ENCODE measurements at regions not wholly inside any gene's neighbourhood (a gene's known extent, or its start where the extent isn't known, plus 50 kb on each side); places are given as distances from the start of the nearest gene placed in this dataset.

DNA sequence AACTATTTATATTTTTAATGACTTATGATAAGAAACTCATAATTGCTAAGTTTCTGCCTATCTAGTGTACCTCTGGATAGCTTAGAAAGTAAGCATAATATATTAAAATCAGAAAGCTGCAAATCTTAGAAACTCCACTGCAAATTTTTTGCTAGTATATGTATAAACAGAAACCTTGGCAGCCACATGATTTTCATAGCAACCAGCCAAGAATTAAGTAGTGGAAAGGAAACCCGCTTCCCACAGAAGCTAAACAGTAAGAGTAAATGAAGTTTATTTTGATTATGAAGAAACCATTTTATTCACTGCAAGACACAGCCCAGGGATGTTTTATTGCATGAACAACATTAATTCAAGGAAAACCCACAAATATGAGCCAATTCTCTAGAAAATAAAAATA is 872.5 kb upstream of the ADGRL3 start:
- H3K27ac ChIP-seq (ENCODE audit: low read depth), result no peak overlapping the region
- no peak overlapping the region for H3K4me2 ChIP-seq
- Mint-ChIP-seq H3K4me3 (no peak overlapping the region), H3K27ac (no peak overlapping the region), H3K27me3 (ENCODE audit: insufficient read depth, low read depth, poor library complexity) (no peaks in the 10 kb centered on the region), H3K36me3 (ENCODE audit: low read depth) (no peaks in the 10 kb centered on the region), H3K9me3 (no peaks in the 10 kb centered on the region), H3K4me1 (no peaks in the 10 kb centered on the region)
- ATAC-seq (no peak), DNase-seq (ENCODE audit: low spot score) (no peak)
- no peaks in the 10 kb centered on the region for H4K20me1 ChIP-seq (replicated peaks; ENCODE audit: insufficient read depth)
- H3K4me3 ChIP-seq, result no peak overlapping the region
- no peak for TF ChIP-seq POLR2AphosphoS5 (IDR thresholded peaks at IDR 0.05; ENCODE audit: low read depth)
- TF ChIP-seq ZNF331 (CRISPR knock-in tag; IDR thresholded peaks at IDR 0.05; ENCODE audit: low read depth), result no peak
- TF ChIP-seq, protein P1, sequence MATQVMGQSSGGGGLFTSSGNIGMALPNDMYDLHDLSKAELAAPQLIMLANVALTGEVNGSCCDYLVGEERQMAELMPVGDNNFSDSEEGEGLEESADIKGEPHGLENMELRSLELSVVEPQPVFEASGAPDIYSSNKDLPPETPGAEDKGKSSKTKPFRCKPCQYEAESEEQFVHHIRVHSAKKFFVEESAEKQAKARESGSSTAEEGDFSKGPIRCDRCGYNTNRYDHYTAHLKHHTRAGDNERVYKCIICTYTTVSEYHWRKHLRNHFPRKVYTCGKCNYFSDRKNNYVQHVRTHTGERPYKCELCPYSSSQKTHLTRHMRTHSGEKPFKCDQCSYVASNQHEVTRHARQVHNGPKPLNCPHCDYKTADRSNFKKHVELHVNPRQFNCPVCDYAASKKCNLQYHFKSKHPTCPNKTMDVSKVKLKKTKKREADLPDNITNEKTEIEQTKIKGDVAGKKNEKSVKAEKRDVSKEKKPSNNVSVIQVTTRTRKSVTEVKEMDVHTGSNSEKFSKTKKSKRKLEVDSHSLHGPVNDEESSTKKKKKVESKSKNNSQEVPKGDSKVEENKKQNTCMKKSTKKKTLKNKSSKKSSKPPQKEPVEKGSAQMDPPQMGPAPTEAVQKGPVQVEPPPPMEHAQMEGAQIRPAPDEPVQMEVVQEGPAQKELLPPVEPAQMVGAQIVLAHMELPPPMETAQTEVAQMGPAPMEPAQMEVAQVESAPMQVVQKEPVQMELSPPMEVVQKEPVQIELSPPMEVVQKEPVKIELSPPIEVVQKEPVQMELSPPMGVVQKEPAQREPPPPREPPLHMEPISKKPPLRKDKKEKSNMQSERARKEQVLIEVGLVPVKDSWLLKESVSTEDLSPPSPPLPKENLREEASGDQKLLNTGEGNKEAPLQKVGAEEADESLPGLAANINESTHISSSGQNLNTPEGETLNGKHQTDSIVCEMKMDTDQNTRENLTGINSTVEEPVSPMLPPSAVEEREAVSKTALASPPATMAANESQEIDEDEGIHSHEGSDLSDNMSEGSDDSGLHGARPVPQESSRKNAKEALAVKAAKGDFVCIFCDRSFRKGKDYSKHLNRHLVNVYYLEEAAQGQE (IDR thresholded peaks at IDR 0.05; ENCODE audit: unreplicated experiment), result no peak
- no peak for TF ChIP-seq CREB1 (CRISPR knock-in tag; IDR thresholded peaks at IDR 0.05; ENCODE audit: low read depth)
- TF ChIP-seq, protein P2, sequence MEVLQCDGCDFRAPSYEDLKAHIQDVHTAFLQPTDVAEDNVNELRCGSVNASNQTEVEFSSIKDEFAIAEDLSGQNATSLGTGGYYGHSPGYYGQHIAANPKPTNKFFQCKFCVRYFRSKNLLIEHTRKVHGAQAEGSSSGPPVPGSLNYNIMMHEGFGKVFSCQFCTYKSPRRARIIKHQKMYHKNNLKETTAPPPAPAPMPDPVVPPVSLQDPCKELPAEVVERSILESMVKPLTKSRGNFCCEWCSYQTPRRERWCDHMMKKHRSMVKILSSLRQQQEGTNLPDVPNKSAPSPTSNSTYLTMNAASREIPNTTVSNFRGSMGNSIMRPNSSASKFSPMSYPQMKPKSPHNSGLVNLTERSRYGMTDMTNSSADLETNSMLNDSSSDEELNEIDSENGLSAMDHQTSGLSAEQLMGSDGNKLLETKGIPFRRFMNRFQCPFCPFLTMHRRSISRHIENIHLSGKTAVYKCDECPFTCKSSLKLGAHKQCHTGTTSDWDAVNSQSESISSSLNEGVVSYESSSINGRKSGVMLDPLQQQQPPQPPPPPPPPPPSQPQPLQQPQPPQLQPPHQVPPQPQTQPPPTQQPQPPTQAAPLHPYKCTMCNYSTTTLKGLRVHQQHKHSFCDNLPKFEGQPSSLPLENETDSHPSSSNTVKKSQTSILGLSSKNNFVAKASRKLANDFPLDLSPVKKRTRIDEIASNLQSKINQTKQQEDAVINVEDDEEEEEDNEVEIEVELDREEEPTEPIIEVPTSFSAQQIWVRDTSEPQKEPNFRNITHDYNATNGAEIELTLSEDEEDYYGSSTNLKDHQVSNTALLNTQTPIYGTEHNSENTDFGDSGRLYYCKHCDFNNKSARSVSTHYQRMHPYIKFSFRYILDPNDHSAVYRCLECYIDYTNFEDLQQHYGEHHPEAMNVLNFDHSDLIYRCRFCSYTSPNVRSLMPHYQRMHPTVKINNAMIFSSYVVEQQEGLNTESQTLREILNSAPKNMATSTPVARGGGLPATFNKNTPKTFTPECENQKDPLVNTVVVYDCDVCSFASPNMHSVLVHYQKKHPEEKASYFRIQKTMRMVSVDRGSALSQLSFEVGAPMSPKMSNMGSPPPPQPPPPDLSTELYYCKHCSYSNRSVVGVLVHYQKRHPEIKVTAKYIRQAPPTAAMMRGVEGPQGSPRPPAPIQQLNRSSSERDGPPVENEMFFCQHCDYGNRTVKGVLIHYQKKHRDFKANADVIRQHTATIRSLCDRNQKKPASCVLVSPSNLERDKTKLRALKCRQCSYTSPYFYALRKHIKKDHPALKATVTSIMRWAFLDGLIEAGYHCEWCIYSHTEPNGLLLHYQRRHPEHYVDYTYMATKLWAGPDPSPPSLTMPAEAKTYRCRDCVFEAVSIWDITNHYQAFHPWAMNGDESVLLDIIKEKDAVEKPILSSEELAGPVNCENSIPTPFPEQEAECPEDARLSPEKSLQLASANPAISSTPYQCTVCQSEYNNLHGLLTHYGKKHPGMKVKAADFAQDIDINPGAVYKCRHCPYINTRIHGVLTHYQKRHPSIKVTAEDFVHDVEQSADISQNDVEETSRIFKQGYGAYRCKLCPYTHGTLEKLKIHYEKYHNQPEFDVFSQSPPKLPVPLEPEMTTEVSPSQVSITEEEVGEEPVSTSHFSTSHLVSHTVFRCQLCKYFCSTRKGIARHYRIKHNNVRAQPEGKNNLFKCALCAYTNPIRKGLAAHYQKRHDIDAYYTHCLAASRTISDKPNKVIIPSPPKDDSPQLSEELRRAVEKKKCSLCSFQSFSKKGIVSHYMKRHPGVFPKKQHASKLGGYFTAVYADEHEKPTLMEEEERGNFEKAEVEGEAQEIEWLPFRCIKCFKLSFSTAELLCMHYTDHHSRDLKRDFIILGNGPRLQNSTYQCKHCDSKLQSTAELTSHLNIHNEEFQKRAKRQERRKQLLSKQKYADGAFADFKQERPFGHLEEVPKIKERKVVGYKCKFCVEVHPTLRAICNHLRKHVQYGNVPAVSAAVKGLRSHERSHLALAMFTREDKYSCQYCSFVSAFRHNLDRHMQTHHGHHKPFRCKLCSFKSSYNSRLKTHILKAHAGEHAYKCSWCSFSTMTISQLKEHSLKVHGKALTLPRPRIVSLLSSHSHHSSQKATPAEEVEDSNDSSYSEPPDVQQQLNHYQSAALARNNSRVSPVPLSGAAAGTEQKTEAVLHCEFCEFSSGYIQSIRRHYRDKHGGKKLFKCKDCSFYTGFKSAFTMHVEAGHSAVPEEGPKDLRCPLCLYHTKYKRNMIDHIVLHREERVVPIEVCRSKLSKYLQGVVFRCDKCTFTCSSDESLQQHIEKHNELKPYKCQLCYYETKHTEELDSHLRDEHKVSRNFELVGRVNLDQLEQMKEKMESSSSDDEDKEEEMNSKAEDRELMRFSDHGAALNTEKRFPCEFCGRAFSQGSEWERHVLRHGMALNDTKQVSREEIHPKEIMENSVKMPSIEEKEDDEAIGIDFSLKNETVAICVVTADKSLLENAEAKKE (CRISPR knock-in tag; IDR thresholded peaks at IDR 0.05), result no peak
- TF ChIP-seq STAT1 (IDR thresholded peaks at IDR 0.05; ENCODE audit: unreplicated experiment), result no peak
- TF ChIP-seq EZH2phosphoT487 (IDR thresholded peaks at IDR 0.05; ENCODE audit: unreplicated experiment), result no peak
- no peak for TF ChIP-seq ZNF114 (CRISPR knock-in tag; IDR thresholded peaks at IDR 0.05)
- no peak for TF ChIP-seq EZH2 (IDR thresholded peaks at IDR 0.05; ENCODE audit: low read depth, unreplicated experiment)
- TF ChIP-seq JUNB (IDR thresholded peaks at IDR 0.05; ENCODE audit: unreplicated experiment), result no peak
- TF ChIP-seq NANOG (IDR thresholded peaks at IDR 0.05; ENCODE audit: borderline replicate concordance), result no peak
- TF ChIP-seq, protein P3, sequence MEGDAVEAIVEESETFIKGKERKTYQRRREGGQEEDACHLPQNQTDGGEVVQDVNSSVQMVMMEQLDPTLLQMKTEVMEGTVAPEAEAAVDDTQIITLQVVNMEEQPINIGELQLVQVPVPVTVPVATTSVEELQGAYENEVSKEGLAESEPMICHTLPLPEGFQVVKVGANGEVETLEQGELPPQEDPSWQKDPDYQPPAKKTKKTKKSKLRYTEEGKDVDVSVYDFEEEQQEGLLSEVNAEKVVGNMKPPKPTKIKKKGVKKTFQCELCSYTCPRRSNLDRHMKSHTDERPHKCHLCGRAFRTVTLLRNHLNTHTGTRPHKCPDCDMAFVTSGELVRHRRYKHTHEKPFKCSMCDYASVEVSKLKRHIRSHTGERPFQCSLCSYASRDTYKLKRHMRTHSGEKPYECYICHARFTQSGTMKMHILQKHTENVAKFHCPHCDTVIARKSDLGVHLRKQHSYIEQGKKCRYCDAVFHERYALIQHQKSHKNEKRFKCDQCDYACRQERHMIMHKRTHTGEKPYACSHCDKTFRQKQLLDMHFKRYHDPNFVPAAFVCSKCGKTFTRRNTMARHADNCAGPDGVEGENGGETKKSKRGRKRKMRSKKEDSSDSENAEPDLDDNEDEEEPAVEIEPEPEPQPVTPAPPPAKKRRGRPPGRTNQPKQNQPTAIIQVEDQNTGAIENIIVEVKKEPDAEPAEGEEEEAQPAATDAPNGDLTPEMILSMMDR (conservative IDR thresholded peaks at IDR 0.05; ENCODE audit: low read depth in 2 of 2), result no peak
- TF ChIP-seq, protein P4, sequence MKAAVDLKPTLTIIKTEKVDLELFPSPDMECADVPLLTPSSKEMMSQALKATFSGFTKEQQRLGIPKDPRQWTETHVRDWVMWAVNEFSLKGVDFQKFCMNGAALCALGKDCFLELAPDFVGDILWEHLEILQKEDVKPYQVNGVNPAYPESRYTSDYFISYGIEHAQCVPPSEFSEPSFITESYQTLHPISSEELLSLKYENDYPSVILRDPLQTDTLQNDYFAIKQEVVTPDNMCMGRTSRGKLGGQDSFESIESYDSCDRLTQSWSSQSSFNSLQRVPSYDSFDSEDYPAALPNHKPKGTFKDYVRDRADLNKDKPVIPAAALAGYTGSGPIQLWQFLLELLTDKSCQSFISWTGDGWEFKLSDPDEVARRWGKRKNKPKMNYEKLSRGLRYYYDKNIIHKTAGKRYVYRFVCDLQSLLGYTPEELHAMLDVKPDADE (IDR thresholded peaks at IDR 0.05), result no peak
- no peaks in the 10 kb centered on the region for H3K36me3 ChIP-seq (ENCODE audit: insufficient read depth)
- H3K27me3 ChIP-seq (ENCODE audit: insufficient read depth), result no peaks in the 10 kb centered on the region
- H2AFZ ChIP-seq, result no peak overlapping the region
- H3K4me1 ChIP-seq (ENCODE audit: insufficient read depth), result no peaks in the 10 kb centered on the region
- no peaks in the 10 kb centered on the region for H3F3A ChIP-seq (replicated peaks; ENCODE audit: low read depth)
- H3K79me2 ChIP-seq (replicated peaks; ENCODE audit: insufficient read depth), result no peaks in the 10 kb centered on the region
- H3K9me2 ChIP-seq (ENCODE audit: insufficient read depth), result no peaks in the 10 kb centered on the region
